ENCODE measurements at regions not wholly inside any gene's neighbourhood (a gene's known extent, or its start where the extent isn't known, plus 50 kb on each side); places are given as distances from the start of the nearest gene placed in this dataset.
"Not testable (repeated sequence)": the region's sequence is repeated elsewhere in the genome, so short reads cannot be mapped to it uniquely, and the experiment has no call there.

DNA sequence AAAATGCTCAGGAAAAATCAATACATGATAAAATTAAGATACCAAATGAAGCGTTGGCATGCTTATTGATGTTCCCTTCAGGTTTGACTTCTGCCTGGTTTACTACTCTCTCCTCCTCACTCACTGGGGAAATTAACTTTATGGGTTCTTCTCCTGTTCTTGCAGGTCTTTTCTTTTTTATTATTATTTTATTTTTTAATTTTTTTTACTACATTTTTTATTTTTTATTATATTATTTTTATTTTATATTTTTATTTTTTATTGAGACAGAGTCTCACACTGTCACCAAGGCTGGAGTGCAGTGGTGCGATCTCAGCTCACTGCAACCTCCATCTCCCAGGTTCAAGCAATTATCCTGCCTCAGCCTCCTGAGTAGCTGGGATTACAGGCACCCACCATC lies 350.8 kb downstream of the DHRSX start:
- TF ChIP-seq, protein P1, sequence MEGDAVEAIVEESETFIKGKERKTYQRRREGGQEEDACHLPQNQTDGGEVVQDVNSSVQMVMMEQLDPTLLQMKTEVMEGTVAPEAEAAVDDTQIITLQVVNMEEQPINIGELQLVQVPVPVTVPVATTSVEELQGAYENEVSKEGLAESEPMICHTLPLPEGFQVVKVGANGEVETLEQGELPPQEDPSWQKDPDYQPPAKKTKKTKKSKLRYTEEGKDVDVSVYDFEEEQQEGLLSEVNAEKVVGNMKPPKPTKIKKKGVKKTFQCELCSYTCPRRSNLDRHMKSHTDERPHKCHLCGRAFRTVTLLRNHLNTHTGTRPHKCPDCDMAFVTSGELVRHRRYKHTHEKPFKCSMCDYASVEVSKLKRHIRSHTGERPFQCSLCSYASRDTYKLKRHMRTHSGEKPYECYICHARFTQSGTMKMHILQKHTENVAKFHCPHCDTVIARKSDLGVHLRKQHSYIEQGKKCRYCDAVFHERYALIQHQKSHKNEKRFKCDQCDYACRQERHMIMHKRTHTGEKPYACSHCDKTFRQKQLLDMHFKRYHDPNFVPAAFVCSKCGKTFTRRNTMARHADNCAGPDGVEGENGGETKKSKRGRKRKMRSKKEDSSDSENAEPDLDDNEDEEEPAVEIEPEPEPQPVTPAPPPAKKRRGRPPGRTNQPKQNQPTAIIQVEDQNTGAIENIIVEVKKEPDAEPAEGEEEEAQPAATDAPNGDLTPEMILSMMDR (IDR thresholded peaks at IDR 0.05; ENCODE audit: control extremely low read depth in 1 of 3, insufficient read depth in 1 of 3, low read depth in 1 of 3, low read length in 3 of 3): not testable (repeated sequence)
- not testable (repeated sequence) for TF ChIP-seq EGR1 (IDR thresholded peaks at IDR 0.05; ENCODE audit: borderline replicate concordance, low read depth, low read length); FOSL1 (IDR thresholded peaks at IDR 0.05; ENCODE audit: insufficient read depth, low read depth, low read length); POLR2AphosphoS5 (IDR thresholded peaks at IDR 0.05; ENCODE audit: low read depth, low read length); BRCA1 (IDR thresholded peaks at IDR 0.05; ENCODE audit: low read depth, low read length); EP300 (IDR thresholded peaks at IDR 0.05; ENCODE audit: borderline replicate concordance in 1 of 2, low read depth in 2 of 2, low read length in 2 of 2); SP2 (IDR thresholded peaks at IDR 0.05; ENCODE audit: low read length); HDAC2 (IDR thresholded peaks at IDR 0.05; ENCODE audit: borderline replicate concordance in 1 of 2, low read depth in 2 of 2, low read length in 2 of 2)
